A204.1 (cell line): ENCODE measurements at regions not wholly inside any gene's neighbourhood (a gene's known extent, or its start where the extent isn't known, plus 50 kb on each side); places are given as distances from the start of the nearest gene placed in this dataset.

Experiments
- FAIRE-seq: peaks from 2 replicates; lab custom pipeline; 2012; peaks lifted over from hg19 to GRCh38; lab: Jason Lieb, UNC

DNA sequence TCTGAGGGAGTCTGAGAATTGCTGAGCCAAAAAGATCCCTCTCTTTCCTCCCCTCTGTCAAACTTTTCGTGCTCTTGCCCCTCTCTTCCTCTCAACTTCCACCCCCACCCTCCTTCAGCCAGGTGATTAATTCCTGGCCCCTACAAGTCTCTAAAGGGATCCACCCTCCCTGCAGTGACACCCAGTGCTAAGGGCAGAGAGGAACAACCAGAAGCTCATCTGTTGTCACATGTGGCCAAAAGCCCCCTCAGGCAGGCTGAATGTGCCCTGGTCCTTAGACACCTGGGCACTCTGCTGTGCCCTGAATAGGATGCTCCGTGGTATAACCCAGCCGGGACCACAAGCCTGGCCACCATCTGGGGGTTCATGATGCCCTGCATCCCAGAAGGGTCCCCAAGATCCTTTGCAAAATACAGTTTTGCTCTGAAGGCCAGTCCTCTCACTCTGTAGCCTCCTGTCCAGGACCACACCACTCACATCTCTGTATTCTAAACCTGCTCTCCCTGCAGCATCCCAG is 234.4 kb downstream of the BCL11A start:
- no peak for FAIRE-seq

DNA sequence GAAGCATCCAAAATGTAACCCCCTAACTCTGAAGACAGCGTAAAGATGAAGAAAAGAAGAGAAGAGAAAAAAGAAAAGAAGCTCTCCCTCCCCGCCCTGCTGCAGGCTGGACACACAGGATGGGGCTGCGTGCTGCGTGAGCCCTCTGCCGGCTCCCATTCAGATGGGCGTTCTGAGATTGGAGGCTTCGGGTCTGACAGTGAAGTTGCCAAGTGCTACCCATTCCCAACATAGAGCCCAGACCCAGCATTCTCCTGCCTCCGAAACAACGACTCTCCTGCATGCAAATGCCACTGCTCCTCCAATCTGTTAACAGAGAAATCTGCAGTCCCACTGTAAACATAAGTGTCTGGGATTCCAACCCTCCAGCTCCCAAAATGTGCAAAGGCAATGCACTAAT is 234.9 kb downstream of the BCL11A start:
- no peak for FAIRE-seq

DNA sequence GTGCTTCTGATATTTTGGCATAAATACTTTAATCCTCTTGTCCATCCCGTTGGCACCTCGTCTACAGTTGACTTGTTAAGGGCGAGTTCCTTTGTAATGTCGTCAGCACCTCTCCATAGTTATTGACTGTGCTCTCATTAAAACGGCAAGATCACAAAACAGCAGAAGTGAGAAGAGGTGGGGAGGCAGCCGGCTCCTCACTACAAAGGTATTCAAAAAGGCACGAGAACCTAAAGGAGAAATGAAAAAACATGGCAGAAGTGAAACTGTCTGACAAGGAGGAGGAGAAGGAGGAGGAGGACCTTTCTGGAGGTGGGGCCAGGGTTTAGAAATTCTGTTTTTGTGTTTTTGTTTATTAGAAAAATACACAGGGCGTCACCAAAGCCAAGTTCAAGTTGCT is 235.6 kb downstream of the BCL11A start:
- FAIRE-seq, result no peak

DNA sequence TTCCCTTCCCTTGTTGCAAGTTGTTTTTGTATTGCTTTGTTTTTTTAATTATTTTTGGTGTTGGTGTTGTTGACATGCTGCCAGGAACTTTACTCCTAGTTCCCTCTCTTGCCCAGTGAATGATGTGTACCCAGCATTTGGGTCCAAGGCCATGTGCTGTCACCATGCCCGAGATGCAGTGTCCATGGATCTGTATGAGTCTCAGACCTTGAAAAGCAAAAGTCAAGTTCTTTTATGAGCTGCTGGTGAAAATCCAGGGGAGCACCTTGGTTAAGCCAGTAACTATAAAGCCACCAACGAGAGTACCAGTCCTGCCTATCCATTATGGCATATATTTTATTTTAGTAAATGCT is 236.4 kb downstream of the BCL11A start:
- FAIRE-seq, result no peak

DNA sequence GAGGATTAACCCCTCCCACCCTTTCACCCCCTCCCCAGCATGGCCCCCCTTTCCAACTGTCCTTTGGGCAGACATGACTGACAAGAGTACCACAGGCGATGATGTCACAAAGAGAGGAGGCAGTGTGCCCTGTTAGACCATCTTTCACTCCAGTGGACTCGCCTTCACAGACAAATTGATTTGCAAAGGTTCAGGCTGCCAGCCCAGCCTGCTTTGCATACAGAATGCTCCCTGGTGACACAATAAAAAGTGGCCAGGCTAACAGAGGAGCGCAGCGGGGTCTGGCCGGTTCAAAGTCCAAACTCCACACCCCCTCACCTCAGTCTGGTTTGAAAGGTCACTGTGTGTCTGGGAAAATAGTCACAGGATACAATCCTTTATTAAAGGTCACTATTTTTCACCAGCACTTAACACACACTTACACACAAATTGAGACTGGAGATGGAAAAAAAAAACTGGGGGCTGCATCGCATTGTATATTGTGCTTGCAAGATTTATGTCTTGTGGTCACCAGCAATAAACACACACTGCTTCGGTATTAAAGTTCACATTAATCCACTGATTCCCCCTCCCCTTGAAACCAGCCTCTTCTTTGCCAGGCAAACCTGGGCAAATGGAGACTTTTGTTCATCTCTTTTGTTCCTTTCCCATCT is 236.9 kb downstream of the BCL11A start:
- no peak for FAIRE-seq

DNA sequence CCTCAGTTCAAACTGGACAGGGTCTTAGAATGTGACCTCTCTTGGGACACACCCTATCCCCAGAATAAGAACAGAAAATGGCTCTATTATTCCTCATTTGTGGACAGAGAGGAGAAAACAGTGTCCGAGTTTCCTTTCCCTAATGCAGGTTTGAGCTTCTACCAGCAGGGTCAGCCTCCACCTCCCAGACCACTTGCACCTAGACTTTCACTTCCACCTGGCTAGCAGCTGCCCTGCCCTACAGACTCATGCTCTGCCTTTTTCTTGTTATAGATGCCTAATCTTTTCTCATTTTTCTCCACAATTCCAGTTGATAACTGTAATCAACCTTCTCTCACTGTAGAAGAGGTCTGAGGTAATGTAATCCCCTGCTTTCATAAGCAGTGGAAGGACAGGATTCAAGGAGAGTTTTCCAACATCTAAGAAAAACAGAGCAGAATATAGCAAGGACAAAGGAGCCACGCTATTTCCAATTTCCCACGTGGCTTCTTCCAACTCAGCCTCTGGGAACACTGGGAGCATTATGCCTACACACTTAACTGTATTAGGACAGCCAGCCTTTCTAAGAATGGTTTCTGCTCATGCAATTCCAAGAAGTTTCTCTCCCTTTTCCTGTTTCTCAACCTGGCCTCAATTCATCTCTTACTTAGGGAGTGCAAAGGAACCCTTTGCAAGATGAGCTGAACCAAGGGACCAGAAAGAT is 239.8 kb downstream of the BCL11A start:
- FAIRE-seq, result no peak

DNA sequence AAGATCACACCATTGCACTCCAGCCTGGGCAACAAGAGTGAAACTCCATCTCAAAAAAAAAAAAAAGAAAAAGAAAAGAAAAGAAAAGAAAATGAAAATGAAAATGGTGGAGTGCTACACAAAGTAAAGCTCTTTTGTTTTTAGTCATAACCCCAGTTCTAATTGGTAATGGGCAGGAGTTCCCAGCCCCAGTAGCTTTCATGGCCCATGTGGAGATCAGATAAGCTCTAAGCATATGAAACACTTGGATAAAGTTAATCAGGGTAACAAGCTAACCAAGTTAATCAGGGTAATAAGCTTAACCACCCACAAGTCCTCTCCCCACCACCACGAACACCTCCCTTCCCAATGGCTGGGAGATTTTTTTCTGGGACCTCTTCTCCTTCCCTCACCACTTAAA is 240.8 kb downstream of the BCL11A start:
- no peak for FAIRE-seq

DNA sequence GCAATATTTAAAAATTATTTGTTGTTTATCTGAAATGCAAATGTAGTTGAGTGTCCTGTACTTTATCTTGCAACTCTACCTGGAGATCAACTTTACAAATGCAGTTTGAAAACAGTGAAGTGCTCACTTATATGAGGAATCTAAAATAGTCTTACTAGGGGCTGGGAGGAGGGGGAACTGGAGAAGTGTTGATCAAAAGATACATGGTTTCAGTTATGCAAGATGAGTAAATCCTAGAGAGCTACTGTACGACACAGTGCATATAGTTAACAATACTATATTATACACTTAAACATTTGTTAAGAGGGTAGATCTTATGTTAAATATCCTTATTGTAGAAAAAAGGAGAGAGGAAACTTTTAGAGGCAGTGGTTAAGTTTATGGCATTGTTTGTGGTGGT is 241.9 kb downstream of the BCL11A start:
- no peak for FAIRE-seq

DNA sequence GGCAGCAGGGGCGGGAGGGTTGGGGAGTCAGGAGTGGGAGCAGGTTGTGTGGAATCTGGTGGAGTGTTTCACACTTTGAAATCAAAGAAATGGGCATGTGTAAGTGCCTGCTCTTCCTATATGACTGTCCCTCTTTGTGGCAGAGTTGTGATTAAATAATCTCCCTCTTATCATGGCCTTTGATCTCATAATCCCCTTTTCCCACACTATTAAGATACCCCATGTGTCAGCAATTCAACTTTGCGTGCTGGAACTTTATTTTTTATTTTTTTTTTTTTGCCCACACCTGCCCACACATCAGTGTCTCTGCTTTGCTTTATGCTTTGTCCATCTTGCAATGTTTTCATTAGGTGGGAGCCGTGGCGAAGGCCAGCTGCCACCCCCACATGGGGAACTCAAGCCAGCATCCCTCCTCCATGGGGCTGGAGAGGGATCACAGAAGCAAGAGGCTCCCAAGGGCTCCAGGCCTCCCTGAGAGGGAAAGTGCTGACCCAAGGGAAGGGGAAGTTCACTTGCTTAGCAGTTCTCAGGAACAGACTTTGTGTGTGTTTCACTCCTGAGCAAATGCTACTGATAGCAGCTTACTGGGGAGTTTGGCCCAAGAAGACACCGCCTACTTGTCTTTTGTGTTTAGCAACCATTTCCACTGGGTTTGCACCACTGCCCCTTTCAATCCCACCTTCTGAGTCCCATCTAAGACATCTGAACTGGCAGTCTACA is 243.4 kb downstream of the BCL11A start:
- FAIRE-seq, result no peak

DNA sequence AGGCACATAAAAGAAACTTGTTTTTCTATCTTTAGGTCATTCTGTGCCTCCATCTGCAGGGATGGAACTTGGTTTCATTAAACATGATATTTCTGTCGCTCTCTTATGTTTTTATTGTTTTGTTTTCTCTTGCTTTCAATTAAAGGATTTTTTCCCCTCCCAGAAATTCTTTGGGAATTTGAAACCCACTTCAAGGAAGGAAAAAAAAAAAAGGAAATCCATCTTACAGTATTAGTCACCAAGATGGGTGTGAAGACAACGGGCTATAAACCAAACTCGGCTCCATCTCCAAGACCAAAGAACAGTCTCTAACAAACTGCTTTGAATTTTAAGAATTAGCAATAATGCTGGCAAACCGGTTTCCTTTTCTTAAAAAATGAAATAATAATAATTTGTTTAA is 244.1 kb downstream of the BCL11A start:
- FAIRE-seq, result no peak

DNA sequence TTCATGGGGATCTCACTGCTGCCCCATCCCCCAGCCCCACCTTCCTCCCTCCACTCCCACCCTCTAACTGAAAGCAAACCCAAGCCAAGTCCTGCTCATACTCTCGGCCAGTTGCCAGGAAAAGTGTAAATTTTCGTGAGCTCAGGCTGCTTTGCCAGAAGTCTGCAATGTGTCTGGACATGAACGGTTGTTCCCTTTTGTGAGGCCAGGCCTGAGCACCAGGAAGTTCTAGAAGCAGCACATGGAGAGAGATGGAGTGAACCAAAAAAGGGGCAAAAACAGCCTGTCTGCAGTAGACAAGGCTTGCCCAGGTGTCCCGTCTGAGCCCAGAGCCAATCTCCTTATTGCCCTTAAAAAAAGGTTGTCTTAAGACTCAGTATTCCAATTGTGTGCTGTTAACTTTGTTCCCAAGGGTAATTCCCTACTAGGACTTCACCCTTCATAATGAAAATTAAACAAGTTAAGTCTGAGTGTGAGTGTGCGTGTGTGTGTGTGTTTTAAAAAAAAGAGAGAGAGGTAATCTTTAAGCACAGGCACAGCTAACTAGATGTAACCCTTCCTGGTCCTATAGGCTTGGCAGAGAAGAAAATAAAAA is 247.1 kb downstream of the BCL11A start:
- no peak for FAIRE-seq

DNA sequence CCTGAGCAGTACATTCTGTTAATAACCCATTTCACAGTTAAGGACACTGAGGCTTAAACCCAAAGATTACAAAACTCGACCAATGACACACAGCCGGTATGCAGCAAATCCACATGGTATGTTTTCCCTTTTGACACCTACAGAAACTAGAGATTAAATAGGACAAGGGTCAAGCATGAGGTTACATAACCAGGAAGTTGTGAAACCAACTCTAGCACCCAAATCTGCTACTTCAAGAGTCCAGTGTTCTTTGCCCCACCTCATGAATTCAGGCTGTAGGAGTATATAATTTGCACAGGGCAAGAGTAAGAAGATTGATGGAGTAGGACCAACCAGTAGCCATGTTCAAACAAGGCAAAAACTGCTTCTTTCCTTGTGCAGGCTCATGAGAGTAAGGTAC is 249.8 kb downstream of the BCL11A start:
- FAIRE-seq, result no peak

DNA sequence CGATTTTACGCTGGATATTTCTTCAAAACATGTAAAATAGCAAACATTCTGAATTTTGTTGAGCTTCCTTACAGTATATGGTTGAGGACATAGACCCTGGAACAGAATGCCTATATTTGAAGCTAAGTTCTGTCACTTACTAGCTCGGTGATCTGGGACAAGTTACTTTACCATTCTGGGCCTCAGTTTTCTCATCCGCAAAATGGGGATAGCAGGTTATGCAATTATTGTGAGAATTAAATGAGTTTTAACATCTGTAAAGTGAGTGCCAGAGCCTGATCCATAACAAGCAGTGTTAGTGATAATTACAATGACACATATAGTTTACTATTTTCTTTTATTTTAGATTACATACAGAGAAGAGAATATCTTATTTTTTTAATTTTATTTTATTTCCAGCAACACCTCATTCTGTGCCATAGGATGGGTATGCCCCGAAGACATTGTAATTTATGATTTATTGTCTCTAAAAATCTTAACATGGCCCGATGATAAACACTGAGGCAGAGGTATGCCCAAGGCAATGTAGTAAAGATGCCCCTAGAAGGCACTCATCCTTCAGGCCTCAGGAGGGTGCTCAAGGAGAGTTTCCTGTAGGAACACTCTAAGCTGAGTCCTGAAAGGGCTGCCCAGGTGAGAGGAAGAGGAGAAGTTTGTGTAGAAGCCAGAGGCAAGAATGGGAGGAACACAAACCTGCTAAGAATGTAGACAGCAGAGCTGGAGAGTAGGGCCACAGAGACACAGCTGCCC is 250.9 kb downstream of the BCL11A start:
- FAIRE-seq, result no peak

DNA sequence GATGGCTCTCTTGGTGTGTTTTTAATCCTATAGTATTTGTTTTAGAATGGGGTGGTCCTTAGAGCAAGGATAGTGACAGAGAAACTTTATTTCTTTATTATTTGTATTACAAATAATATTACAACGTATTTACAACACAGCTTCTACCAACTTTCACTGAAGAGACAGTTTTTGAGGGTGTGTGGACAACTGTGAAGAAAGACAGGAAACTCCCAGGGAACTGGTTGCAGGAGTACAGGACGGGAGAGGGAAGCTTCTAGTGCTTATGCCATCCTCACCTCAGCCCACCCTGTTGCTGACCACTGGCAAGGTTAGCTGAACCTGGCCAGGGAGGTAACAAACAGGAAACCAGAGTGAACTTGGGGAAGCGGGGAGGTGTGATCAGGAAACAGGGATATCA is 251.7 kb downstream of the BCL11A start:
- FAIRE-seq, result no peak

DNA sequence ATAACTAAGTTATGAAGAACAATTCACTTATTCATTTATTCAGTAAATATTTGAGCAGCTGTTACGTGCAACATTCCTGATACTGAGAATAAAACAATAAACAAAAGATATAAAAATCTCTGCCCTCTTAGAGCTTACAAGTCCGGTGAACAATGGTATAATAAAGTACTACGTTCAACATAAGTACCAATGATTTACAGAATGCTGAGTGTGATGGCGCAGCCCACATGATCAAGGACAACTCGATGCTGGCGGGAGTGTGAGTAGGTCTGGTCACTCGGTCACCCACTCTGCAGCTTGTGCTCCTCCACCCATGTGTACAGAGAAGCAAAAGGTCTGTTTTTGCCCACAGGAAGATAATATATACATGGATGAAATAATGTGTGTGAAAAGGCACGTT is 254.3 kb downstream of the BCL11A start:
- FAIRE-seq, result no peak

DNA sequence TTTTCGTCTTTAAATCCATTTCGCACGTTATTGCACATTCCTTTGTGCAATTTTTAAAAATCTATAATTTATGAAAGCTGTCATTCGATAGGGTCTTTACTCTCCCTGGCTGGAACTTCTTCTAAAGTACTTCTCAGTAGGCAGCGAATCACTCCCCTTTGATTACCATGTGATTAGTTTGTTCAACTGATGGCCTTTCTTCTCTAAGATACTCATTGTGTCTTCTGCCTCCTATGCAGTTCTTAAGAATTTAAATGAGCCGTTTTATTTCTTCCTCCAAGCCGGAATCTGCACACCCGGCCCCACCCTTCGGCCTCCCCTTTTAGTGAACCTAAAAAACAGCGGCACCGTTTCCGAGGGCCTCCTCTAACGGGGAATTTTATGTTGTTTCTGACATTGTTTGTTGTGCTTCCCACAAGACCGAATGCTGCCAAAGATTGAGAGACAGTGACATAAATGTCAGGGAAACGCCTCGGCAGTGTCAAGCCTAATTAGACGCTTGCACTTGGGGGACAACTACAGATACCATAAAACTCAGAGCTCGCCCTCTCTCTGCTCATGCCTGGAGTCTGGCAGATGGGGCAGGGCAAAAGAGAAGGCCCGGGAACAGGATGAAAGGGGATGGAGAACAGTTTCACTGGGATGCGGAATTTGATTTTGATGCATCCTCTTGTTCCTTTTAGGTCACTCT is 255.3 kb downstream of the BCL11A start:
- FAIRE-seq, result no peak

DNA sequence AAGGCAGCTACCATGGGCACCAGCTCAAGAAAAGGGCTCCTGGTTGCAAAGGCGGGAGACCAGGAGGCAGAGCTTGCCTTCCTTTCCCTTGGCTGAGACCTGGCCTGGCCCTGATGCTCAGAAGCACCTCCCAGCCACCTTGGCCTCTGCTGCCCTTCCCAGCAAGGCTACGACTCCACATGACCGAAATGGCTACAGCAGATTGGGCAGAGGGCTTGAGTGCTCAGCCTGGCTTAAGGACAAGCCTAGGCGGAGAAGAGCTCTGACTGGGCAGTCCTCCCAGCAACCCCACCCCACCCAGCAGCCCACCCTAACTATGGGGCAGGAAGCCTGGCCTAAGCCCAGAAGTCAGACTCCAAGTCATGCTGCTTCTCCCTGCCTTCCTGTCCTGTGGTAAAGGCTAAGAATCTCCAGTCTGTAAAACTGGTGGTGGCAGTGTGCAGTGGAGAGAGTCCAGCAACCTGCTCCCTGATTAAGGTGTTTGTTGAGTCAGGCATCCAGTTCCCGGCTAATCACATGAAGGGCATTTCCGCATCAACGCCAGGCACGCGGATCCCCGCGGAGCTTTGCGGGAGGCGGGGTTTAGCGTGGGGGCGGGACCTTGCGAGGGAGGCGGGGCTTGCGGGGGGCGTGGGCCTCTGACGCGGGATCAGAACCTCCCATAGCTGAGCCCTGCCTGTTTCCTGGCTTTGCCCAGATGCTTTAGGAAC is 256.0 kb downstream of the BCL11A start:
- no peak for FAIRE-seq

DNA sequence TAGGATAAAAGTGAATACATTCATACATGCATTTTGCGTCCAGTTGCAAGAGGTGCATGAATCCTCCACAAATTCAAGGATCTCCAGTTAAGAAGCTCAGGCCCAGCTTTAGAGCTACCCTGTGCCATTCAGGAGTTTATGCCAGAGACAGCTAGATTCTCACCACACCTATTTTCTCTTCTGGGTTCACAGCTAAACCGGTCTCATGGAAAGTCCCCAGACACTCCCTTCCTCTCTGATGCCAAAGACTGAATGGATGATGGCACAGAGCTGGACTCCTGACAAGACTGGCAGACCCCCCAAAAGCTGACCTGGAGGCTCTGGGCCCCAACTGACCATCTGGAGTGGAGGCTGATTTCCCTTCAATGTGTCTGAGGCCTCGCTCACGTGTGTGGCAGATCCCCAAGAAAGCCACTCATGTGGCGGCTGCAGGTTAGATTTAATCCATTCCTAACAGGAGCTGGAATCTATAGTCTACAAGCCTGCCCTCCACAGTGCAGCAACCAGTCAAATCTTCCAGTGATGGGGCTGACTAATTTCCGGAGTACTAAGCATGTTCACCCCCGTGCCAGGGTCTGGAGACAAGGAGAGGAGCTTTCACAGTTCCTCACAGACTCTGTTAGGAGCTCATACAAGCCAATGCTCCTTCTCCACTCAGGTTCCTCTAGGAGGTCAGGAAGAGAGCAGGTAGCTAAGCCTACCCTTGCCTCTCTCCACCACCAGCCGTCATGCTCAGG is 257.1 kb downstream of the BCL11A start:
- FAIRE-seq, result no peak

DNA sequence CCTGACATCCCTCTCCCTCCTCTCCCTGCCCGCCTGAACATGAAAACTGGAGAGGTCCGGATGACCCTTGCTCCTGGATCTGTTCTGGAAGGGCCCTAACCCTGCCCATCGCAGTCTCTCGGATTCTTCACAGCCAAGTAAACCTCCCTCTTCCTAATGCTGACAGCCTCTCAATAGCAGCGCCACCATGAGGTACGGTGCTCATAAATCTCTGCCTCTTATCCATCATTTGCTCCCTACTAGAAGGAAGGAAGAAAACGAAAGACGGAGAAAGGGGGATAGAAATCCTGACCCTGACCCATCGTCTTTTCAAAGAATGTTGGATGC is 257.9 kb downstream of the BCL11A start:
- no peak for FAIRE-seq

DNA sequence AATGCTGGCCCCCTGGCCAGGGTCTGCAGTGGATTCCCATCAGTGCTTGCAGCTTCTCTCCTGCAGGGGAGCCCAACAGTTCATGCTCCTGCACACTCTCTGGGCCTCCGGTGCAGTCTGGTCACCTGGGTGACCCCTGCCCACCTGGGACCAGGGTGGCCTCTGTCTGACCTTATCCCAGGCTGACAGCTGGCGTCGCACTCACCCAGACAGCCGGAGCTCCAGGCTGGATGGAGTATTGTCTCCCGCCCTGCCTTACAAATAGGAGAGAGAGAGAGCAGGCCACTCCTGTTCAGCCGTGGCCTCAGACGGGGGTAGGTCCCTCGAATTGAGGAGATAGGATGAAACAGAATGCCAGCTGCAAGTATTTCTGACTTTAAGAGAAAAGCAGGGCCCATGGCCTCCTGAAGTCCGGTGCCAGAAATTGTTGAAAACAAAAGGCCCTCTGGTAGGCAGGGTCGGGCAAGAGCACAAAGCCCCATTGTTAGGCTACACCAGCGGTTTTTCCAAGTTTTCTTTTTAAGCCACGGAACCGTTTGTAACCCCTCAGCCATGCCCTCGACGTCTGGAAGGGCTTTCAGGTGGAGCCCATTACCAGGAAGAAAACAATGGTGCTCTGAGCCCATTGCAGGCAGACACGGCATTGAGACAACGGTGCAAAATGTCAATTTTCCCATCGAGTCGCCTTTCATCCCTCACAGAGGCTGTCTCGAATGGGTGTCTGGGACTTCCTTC is 258.4 kb downstream of the BCL11A start:
- no peak for FAIRE-seq
